ENCODE measurements at regions not wholly inside any gene's neighbourhood (a gene's known extent, or its start where the extent isn't known, plus 50 kb on each side); places are given as distances from the start of the nearest gene placed in this dataset.
"Not testable (repeated sequence)": the region's sequence is repeated elsewhere in the genome, so short reads cannot be mapped to it uniquely, and the experiment has no call there.

GRCh38 chr4:66577922-66578321, 907.6 kb upstream of the EPHA5 start:
- DNase-seq: no peak

- no peak for DNase-seq
Measured at GRCh38 chr4:66575008-66575696, 904.9 kb upstream of the EPHA5 start.

- DNase-seq: no peak
Measured at GRCh38 chr4:66574145-66574978, 904.1 kb upstream of the EPHA5 start.

GRCh38 chr4:66572949-66573348, 902.7 kb upstream of the EPHA5 start:
- no peak for DNase-seq

GRCh38 chr4:66571145-66571695, 900.9 kb upstream of the EPHA5 start:
- DNase-seq: no peak

GRCh38 chr4:66569228-66569627, 898.9 kb upstream of the EPHA5 start:
- no peak for DNase-seq

GRCh38 chr4:66568431-66568830, 898.1 kb upstream of the EPHA5 start:
- DNase-seq: no peak

GRCh38 chr4:66568001-66568400, 897.7 kb upstream of the EPHA5 start:
- no peak for DNase-seq

- DNase-seq: no peak
Measured at GRCh38 chr4:66567551-66567950, 897.3 kb upstream of the EPHA5 start.

GRCh38 chr4:66565801-66566200, 895.5 kb upstream of the EPHA5 start:
- no peak for DNase-seq

GRCh38 chr4:66564901-66565651, 894.8 kb upstream of the EPHA5 start:
- DNase-seq: no peak

GRCh38 chr4:66562276-66562806, 892.1 kb upstream of the EPHA5 start:
- no peak for DNase-seq

- not testable (repeated sequence) for DNase-seq
Measured at GRCh38 chr4:66561465-66562053, 891.3 kb upstream of the EPHA5 start.

- no peak for DNase-seq
Measured at GRCh38 chr4:66558651-66559050, 888.4 kb upstream of the EPHA5 start.

- DNase-seq: no peak
Measured at GRCh38 chr4:66556651-66557278, 886.5 kb upstream of the EPHA5 start.

GRCh38 chr4:66555301-66555700, 885.0 kb upstream of the EPHA5 start:
- DNase-seq: no peak

GRCh38 chr4:66554826-66555225, 884.5 kb upstream of the EPHA5 start:
- no peak for DNase-seq

GRCh38 chr4:66545301-66545700, 875.0 kb upstream of the EPHA5 start:
- not testable (repeated sequence) for DNase-seq

GRCh38 chr4:66544281-66544680, 874.0 kb upstream of the EPHA5 start:
- no peak for DNase-seq

GRCh38 chr4:66539745-66540144, 869.5 kb upstream of the EPHA5 start:
- DNase-seq: no peak

- no peak for DNase-seq
Measured at GRCh38 chr4:66524781-66525180, 854.5 kb upstream of the EPHA5 start.

- DNase-seq: no peak
Measured at GRCh38 chr4:66522244-66522643, 852.0 kb upstream of the EPHA5 start.

All from activated T-cell treated with anti-CD3 and anti-CD28 coated beads, Interleukin-2, amount 50 U/mL, for 48 hours (primary cell).